ENCODE measurements at regions not wholly inside any gene's neighbourhood (a gene's known extent, or its start where the extent isn't known, plus 50 kb on each side); places are given as distances from the start of the nearest gene placed in this dataset.

DNA sequence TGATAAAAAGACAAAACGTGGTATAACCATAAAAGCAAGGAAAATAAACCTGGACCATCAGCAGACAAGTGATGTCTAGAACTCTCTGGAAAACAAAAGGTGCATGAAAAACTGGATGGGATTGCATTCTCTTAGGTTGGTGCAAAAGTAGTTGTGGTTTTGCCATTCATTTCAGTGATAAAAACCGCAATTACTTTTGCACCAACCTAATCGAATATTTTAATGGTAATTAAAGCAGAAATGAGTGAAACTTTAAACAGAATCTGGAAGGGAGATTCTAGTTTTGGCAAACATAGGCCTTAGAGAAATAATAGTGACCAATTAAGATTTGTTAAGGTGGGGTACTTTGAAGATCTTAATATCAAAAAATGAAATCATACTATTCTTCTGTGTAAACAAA, 800.8 kb upstream of the GYPC start:
- DNase-seq (ENCODE audit: extremely low read depth, low read depth): no peak
- TF ChIP-seq CTCF (IDR thresholded peaks at IDR 0.05; ENCODE audit: low read depth, low read length, missing control alignments): no peak
- H3K4me3 ChIP-seq (replicated peaks; ENCODE audit: low read depth, low read length): no peak overlapping the region

DNA sequence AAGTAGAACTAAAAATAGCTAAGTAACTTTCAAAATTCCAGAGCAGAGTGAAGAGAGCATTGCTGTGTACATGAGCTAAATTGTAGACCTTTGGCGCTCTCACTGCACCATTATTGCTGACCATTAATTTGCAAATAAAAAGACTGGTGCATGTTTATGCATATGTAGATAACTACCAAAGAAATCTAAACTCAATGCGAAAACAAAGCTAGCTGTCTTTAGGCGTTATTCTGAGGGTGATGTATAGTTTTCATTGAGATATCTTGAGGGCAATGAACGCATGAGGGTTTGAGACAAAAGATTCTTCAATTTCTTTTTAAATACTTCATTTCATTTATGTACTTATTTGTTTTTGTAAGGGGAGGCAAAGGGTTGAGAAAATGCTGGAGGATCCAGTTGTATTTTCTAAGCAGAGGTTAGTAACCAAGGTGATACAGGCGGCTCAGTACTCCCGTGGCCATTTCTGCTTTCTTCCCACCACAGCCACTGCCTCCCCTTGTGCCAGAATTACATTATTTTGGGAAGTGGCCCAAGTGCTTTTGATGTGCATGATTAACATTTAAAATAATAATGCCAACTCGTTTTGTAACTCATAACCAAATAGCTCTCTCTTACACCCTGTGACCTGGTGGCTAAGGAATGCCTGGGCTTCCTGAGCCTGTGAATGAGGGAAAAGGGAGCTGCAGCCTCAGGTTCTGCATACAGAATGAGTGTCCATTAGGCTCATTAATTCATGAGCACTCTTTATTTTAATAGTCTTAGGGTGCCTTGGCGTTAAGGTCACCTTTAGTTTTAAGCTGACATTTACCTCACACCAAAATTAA, 797.8 kb upstream of the GYPC start:
- H3K4me3 ChIP-seq (replicated peaks; ENCODE audit: low read depth, low read length): no peak overlapping the region
- DNase-seq (ENCODE audit: extremely low read depth, low read depth): no peak
- no peak for TF ChIP-seq CTCF (IDR thresholded peaks at IDR 0.05; ENCODE audit: low read depth, low read length, missing control alignments)

DNA sequence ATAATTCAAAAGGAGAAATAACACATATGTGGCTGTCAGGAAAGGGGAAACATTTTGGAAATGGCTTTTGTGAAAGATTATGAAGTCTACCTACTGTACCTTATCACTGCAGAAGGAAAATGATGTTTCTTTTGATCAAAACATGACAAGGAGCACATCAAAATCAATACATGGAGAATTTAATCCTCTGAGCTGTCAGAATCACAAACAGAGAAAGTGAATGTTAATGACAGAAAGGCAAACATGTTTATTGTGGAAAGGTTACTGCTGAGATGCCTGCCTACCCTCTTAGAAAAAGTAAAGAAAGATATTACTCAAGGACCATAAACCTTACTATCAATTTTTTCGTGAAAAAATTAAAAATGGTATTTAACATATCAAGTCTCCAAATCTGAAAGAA, 794.5 kb upstream of the GYPC start:
- no peak overlapping the region for H3K4me3 ChIP-seq (replicated peaks; ENCODE audit: low read depth, low read length)
- no peak for TF ChIP-seq CTCF (IDR thresholded peaks at IDR 0.05; ENCODE audit: low read depth, low read length, missing control alignments)
- DNase-seq (ENCODE audit: extremely low read depth, low read depth): no peak

DNA sequence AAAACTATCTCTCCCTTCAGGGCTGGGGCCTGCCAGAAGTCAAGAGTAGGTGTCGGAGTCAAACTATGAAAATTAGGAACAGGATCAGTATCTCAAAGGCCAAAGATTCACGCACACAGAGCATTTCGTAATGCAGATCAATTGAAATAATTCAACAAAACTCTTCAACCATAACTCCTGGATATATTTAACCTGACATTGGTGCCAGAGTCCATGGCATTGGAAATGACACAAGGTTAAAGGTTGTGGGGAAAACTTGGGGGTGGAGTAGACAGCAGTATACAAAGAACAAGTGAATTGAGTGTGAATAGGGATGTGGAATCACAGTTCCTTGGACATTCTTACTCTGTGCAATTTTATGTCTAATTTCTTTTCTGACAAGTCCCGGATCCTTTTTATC, 788.0 kb upstream of the GYPC start:
- no peak overlapping the region for H3K4me3 ChIP-seq (replicated peaks; ENCODE audit: low read depth, low read length)
- no peak for DNase-seq (ENCODE audit: extremely low read depth, low read depth)
- TF ChIP-seq CTCF (IDR thresholded peaks at IDR 0.05; ENCODE audit: low read depth, low read length, missing control alignments): no peak

DNA sequence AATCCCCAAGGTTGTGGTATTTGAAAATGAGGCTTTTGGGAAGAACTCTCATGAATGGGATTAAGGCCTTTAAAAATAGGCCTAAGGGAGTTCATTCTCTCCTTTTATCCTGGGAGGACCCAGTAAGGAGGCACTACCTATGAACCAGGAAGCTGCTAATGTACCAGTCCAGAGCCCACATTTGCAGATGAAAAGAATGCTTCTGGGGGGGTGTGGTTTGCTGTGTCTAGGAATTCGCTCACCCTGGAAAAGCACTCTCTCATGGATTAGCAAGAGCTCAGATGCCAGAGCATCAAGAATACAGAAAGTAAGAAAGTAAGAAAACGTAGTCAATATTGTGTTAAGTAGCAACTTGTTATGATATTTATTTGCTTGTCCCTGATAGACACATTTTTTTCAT, 785.7 kb upstream of the GYPC start:
- TF ChIP-seq CTCF (IDR thresholded peaks at IDR 0.05; ENCODE audit: low read depth, low read length, missing control alignments): no peak
- DNase-seq (ENCODE audit: extremely low read depth, low read depth): no peak
- H3K4me3 ChIP-seq (replicated peaks; ENCODE audit: low read depth, low read length): no peak overlapping the region

DNA sequence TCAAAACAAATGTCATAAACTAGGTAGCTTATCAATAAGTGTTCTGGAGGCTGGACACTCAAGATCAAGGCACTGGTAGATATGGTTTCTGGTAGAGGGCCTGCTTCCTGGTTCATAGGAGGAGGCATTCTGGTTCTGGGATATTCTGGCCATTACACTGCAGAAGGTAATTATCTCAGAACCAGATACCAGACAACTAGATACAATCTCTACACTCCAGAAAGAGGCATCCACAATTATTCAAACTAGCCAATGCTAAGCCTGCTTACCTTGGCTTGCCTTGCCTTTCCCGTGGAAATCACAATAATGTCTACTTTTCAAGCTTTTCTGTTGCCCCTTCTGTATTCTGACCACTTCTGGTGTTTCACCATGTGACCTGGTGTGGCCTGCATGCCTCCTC, 785.2 kb upstream of the GYPC start:
- no peak for DNase-seq (ENCODE audit: extremely low read depth, low read depth)
- no peak overlapping the region for H3K4me3 ChIP-seq (replicated peaks; ENCODE audit: low read depth, low read length)
- TF ChIP-seq CTCF (IDR thresholded peaks at IDR 0.05; ENCODE audit: low read depth, low read length, missing control alignments): no peak

DNA sequence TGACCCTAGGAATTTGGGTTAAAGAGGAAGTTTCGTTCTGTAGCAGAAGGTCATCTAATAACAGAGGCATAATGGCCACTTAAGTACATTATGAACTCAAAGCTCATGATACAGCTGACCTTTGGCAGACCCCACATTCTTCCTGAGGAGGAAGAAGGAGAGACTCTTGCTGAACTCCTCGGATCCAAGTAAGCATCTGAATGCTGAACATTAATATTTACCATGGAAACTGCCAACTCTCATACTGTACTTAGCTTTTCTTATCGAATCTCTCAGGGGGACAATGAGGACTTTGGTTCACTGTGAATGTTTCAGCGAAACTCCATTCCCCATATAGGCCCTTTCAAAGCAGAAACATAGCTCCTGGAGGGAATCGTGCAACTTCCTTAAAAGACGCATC, 781.4 kb upstream of the GYPC start:
- DNase-seq (ENCODE audit: extremely low read depth, low read depth): no peak
- H3K4me3 ChIP-seq (replicated peaks; ENCODE audit: low read depth, low read length): no peak overlapping the region
- no peak for TF ChIP-seq CTCF (IDR thresholded peaks at IDR 0.05; ENCODE audit: low read depth, low read length, missing control alignments)

Measured in HFF-Myc (cell line).